HL-60/S4 (cell line): ENCODE measurements at regions not wholly inside any gene's neighbourhood (a gene's known extent, or its start where the extent isn't known, plus 50 kb on each side); places are given as distances from the start of the nearest gene placed in this dataset.

ENCODE experiments used
- in situ Hi-C: fragments of 300-500 bp; cut with MboI; formaldehyde crosslinking; loops from 2 replicates; pipeline ENCODE4 v1.14.3; 2022; ENCODE audit warnings: low sequenced_read_pairs

DNA sequence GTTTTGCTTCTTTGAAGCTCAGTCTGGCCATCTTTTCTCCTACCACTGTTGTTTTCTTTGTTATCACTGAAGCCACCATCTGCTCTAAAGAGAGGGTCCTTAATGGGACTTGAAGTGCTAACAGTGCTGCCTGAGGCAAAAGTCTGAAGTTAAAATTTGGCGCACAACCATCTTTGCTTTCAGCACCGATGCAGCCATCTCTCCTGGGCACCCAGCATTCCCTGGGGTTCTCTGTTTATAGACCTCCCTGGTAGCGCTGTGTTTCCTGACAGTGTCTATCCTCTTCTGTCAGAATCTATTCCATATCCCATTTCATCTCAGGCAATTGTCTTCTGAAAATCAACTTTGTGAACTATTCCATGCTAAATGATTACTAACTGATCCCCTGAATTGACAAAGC, 491.5 kb upstream of the MPDZ start:
- in situ Hi-C loops = no loop called here

GRCh38 chr9:13769641-13770040, 490.1 kb upstream of the MPDZ start:
- in situ Hi-C loops = no loop called here

DNA sequence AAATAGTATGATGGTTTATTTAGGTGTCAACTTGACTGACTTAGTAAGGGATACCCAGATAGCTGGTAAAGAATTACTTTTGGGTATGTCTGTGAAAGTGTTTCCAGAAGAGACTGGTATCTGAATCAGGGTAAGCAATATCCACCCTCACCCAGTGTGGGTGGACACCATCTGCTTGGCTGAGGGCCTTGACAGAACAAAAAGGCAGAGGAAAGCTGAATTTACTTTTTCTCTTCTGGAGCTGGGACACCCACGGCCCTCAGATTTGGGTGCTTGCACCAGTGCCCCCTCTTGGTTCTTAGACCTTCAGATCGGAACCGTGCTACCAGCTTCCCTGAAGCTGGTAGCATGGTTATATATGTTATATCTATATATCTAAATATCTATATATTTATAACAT, 489.5 kb upstream of the MPDZ start:
- in situ Hi-C loops = no loop called here

- in situ Hi-C loops = no loop called here
Observed at GRCh38 chr9:13762209-13762608, 482.7 kb upstream of the MPDZ start.

- in situ Hi-C loops = no loop called here
Observed at GRCh38 chr9:13759551-13759950, 480.1 kb upstream of the MPDZ start.

GRCh38 chr9:13758936-13759335, 479.4 kb upstream of the MPDZ start:
- in situ Hi-C loops = no loop called here

- in situ Hi-C loops = no loop called here
Observed at GRCh38 chr9:13756943-13757342, 477.5 kb upstream of the MPDZ start.

- in situ Hi-C loops = no loop called here
Observed at GRCh38 chr9:13755551-13755950, 476.1 kb upstream of the MPDZ start.

- in situ Hi-C loops = no loop called here
Observed at GRCh38 chr9:13750639-13751038, 471.1 kb upstream of the MPDZ start.

GRCh38 chr9:13750061-13750460, 470.6 kb upstream of the MPDZ start:
- in situ Hi-C loops = no loop called here

DNA sequence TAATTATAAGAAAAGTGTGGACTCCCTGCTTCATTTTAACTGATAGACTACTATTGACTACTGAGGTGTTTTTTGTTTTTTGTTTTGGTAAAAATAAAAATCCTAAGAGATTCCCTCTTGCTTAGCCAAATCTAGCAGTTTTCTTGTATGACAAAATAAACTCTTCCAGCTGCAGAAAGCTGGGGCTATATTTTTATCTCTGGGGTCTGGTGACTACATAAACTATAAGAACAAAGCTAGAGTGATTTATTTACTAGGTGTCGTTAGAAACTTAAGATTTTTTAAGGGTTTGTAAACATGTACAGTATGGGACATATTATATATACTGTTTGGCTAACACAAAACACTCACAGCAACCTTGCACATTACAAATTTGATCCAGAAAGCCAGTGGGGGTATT, 467.4 kb upstream of the MPDZ start:
- in situ Hi-C loops = no loop called here

GRCh38 chr9:13744261-13744901, 464.9 kb upstream of the MPDZ start:
- in situ Hi-C loops = no loop called here

DNA sequence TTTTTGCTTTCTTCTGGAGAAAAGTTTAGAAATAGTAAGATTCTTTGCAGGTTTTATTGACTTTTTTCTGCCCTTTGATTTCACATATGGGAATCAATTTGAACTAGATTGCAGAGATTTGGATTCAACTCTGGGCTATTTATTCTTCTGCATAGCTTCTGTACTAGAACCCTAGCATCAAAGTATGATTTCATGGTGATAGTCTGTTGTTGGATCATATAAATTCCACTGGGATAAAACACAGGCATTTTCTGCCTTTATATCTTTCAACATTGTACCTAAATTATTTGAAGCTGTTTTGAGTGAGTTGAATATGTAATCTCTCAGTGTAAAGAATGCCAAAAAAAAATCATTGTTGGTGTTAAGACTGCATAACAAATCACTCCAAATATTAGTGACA, 458.4 kb upstream of the MPDZ start:
- in situ Hi-C loops = no loop called here

DNA sequence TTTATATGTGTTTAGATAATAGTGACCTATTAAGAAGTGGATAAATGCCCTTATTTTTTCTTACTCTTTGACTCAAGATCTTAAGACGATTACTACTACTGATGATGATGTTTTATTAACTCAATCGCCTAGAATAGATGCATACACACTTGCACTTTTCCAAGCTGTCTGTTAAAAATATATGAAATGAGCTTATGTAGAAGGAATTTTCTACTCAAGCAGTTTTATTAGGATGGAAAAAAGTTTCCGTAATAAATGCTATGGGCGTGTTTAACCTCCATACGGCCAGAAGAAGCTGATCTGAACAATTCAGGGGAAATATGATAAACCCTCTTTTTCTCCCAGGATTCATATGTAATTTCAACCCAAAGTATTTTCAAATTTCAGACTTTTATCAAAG, 455.7 kb upstream of the MPDZ start:
- in situ Hi-C loops = no loop called here

DNA sequence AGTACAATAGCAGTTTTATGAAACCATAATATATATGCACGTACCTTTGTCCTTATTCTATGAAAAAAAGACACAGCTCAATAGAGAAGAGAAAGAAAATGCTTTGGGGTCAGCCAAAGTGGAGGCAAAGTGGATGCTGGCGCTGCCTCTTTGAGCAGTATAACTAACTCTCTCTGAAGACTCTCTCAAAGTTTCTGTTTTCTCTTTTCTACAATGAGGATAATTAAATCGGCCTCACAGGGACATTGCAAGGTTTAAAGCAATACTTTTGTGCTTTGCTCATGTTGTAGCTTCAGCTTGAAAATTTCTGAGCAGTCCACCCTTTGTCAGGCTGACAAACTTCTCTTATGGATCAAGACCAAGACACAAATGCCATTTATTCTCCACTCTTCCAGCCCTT, 455.1 kb upstream of the MPDZ start:
- in situ Hi-C loops = no loop called here

- in situ Hi-C loops = no loop called here
Observed at GRCh38 chr9:13732290-13732689, 452.8 kb upstream of the MPDZ start.

GRCh38 chr9:13731637-13732036, 452.1 kb upstream of the MPDZ start:
- in situ Hi-C loops = no loop called here

- in situ Hi-C loops = no loop called here
Observed at GRCh38 chr9:13729955-13730354, 450.5 kb upstream of the MPDZ start.

DNA sequence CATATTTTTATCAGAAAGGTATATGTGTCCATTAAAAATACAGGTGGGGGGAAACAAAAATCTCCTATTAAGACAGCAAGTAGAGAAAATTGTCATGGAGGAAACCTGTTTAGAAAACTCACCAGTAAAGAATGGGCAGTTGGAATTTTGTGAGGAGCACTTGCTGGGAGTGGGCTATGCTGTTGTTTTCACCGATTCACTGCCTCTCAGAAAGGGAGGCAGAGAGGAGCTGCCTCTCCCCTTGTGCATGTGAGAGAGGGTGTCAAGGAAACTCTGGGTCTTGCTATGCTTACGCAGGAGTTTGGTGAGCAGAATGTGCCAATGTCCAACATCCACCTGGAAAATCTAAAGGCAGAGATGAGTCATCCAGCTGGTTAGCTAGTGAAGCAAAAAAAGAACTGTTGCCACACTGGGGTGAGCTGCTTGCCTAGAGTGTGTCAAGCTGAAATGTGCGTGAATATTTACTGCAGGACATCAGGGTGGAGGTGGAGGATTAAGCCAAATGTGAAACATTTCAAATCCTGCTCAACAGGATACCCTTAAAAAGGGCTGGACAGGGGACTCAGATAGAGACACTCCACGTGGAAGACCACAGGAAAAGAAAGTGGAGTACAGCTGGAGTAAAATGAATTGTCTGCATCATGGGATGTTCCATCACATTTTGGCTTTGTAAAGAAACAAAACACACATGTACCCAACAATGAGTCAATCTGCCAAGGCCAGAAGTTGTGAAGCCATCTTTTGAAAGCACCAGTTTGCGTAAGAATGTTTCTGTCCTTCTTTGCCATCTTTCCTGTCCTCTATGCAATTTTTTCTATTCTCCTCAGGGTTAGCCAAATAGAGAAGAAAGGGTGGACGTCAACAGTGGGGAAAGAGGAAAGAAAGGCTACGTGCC, 449.7 kb upstream of the MPDZ start:
- in situ Hi-C loops = no loop called here

DNA sequence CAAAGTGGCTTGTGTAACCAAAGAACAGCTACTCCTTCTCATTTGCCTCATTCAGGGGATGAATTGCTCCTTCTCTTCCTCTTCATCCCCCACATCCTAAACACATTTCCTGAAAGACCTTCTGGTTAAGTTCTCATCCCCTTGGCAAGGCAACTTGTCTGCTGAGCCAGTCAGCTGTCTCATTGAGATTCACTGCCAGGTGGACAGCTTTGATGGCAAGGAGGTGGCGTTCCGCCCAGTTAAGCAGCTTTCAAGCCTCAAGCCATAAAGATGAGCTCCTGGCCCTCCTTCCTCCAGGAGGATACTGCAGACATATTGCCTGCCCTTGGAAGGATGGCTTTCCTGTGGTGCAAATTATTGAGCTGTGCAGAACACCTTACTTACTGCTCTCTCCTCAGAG, 448.6 kb upstream of the MPDZ start:
- in situ Hi-C loops = no loop called here

DNA sequence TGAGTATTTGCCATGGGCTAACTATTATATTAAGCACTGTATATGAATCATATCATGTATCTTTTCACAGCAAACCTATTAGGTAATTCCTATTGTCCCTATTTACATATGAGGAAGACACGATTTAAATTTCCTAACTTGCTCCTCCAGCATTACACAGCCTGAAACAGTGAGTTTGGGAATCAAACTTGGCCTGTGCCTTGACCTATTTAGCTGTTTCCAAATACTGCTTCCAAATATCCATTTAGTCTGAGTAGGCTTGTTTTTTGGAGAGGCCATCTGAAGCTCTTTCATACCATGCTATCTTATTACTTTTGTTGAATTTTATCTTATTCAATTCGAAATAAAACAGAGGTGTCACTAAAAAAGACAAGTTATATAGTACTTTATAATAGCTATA, 447.3 kb upstream of the MPDZ start:
- in situ Hi-C loops = no loop called here

DNA sequence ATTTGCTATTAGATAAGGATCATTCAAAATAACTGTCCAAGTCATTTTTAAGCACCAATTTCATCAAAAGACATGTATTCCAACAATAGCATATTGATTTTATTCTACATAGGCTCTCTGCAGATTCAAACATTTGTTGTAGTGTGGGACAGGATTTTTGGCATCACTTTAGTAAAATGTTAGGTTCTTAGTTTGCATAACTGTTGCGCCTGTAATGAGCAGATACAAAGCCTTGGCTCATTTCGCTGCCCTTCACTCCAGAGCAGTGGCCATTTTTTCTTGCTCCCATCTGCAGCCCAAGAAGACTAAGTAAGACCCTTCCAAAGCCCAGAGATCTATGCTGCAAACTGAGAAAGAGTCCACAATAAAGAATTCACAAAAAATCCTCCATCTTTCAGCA, 446.0 kb upstream of the MPDZ start:
- in situ Hi-C loops = no loop called here
